ENCODE measurements at regions not wholly inside any gene's neighbourhood (a gene's known extent, or its start where the extent isn't known, plus 50 kb on each side); places are given as distances from the start of the nearest gene placed in this dataset.

- Mint-ChIP-seq H3K9me3 (peaks cover 9% of the 10 kb centered on the region), H3K4me3 (no peak overlapping the region), H3K27ac (no peak overlapping the region), H3K36me3 (ENCODE audit: low read depth) (no peaks in the 10 kb centered on the region), H3K4me1 (ENCODE audit: low read depth) (no peaks in the 10 kb centered on the region), H3K27me3 (ENCODE audit: low read depth) (no peaks in the 10 kb centered on the region)
- no peak for DNase-seq (ENCODE audit: low spot score)
Measured at GRCh38 chr16:48011466-48011865, 144.3 kb downstream of the ABCC12 start.

GRCh38 chr16:48008011-48008525 lies 147.7 kb downstream of the ABCC12 start:
- Mint-ChIP-seq H3K36me3 (ENCODE audit: low read depth) (no peaks in the 10 kb centered on the region), H3K4me3 (no peak overlapping the region), H3K27me3 (ENCODE audit: low read depth) (no peaks in the 10 kb centered on the region), H3K9me3 (peaks cover 9% of the 10 kb centered on the region), H3K4me1 (ENCODE audit: low read depth) (no peaks in the 10 kb centered on the region), H3K27ac (no peak overlapping the region)
- DNase-seq (ENCODE audit: low spot score): no peak

GRCh38 chr16:48004141-48004695 lies 151.6 kb downstream of the ABCC12 start:
- H3K4me1 Mint-ChIP-seq (ENCODE audit: low read depth): no peaks in the 10 kb centered on the region
- H3K27me3 Mint-ChIP-seq (ENCODE audit: low read depth): no peaks in the 10 kb centered on the region
- no peaks in the 10 kb centered on the region for H3K36me3 Mint-ChIP-seq (ENCODE audit: low read depth)
- H3K27ac Mint-ChIP-seq: no peak overlapping the region
- peaks cover 9% of the 10 kb centered on the region for H3K9me3 Mint-ChIP-seq
- H3K4me3 Mint-ChIP-seq: no peak overlapping the region
- no peak for DNase-seq (ENCODE audit: low spot score)

GRCh38 chr16:48003206-48003907 lies 152.4 kb downstream of the ABCC12 start:
- Mint-ChIP-seq H3K4me1 (ENCODE audit: low read depth) (no peaks in the 10 kb centered on the region), H3K36me3 (ENCODE audit: low read depth) (no peaks in the 10 kb centered on the region), H3K27me3 (ENCODE audit: low read depth) (no peaks in the 10 kb centered on the region), H3K9me3 (peaks cover 9% of the 10 kb centered on the region), H3K27ac (no peak overlapping the region), H3K4me3 (no peak overlapping the region)
- DNase-seq (ENCODE audit: low spot score): no peak

GRCh38 chr16:48001324-48001895 lies 154.4 kb downstream of the ABCC12 start:
- Mint-ChIP-seq H3K4me1 (ENCODE audit: low read depth) (no peaks in the 10 kb centered on the region), H3K4me3 (no peak overlapping the region), H3K9me3 (peaks cover 7% of the 10 kb centered on the region), H3K36me3 (ENCODE audit: low read depth) (no peaks in the 10 kb centered on the region), H3K27ac (no peak overlapping the region), H3K27me3 (ENCODE audit: low read depth) (no peaks in the 10 kb centered on the region)
- DNase-seq (ENCODE audit: low spot score): no peak

- Mint-ChIP-seq H3K27me3 (ENCODE audit: low read depth) (no peaks in the 10 kb centered on the region), H3K27ac (no peak overlapping the region), H3K4me1 (ENCODE audit: low read depth) (no peaks in the 10 kb centered on the region), H3K9me3 (peaks cover 5% of the 10 kb centered on the region), H3K4me3 (no peak overlapping the region), H3K36me3 (ENCODE audit: low read depth) (no peaks in the 10 kb centered on the region)
- no peak for DNase-seq (ENCODE audit: low spot score)
Measured at GRCh38 chr16:48000622-48001021, 155.2 kb downstream of the ABCC12 start.

- no peak for DNase-seq (ENCODE audit: low spot score)
- Mint-ChIP-seq H3K36me3 (ENCODE audit: low read depth) (no peaks in the 10 kb centered on the region), H3K27ac (no peak overlapping the region), H3K4me1 (ENCODE audit: low read depth) (no peaks in the 10 kb centered on the region), H3K4me3 (no peak overlapping the region), H3K9me3 (peaks cover 5% of the 10 kb centered on the region), H3K27me3 (ENCODE audit: low read depth) (no peaks in the 10 kb centered on the region)
Measured at GRCh38 chr16:47999595-47999994, 156.2 kb downstream of the ABCC12 start.

GRCh38 chr16:47995354-47995753 lies 160.4 kb downstream of the ABCC12 start:
- Mint-ChIP-seq H3K27ac (no peak overlapping the region), H3K4me1 (ENCODE audit: low read depth) (no peaks in the 10 kb centered on the region), H3K4me3 (no peak overlapping the region), H3K9me3 (no peaks in the 10 kb centered on the region), H3K36me3 (ENCODE audit: low read depth) (no peaks in the 10 kb centered on the region), H3K27me3 (ENCODE audit: low read depth) (no peaks in the 10 kb centered on the region)
- no peak for DNase-seq (ENCODE audit: low spot score)

GRCh38 chr16:47991491-47991890 lies 164.3 kb downstream of the ABCC12 start:
- no peaks in the 10 kb centered on the region for H3K9me3 Mint-ChIP-seq
- no peak for DNase-seq (ENCODE audit: low spot score)
- H3K36me3 Mint-ChIP-seq (ENCODE audit: low read depth): no peaks in the 10 kb centered on the region
- no peak overlapping the region for H3K4me3 Mint-ChIP-seq
- H3K27me3 Mint-ChIP-seq (ENCODE audit: low read depth): no peaks in the 10 kb centered on the region
- no peaks in the 10 kb centered on the region for H3K4me1 Mint-ChIP-seq (ENCODE audit: low read depth)
- no peak overlapping the region for H3K27ac Mint-ChIP-seq

GRCh38 chr16:47990676-47991075 lies 165.1 kb downstream of the ABCC12 start:
- no peaks in the 10 kb centered on the region for H3K27me3 Mint-ChIP-seq (ENCODE audit: low read depth)
- no peaks in the 10 kb centered on the region for H3K9me3 Mint-ChIP-seq
- no peak overlapping the region for H3K4me3 Mint-ChIP-seq

GRCh38 chr16:47987136-47987535 lies 168.7 kb downstream of the ABCC12 start:
- no peak for DNase-seq (ENCODE audit: low spot score)
- Mint-ChIP-seq H3K27me3 (ENCODE audit: low read depth) (no peaks in the 10 kb centered on the region), H3K4me3 (no peak overlapping the region), H3K27ac (no peak overlapping the region), H3K9me3 (no peaks in the 10 kb centered on the region), H3K4me1 (ENCODE audit: low read depth) (no peaks in the 10 kb centered on the region), H3K36me3 (ENCODE audit: low read depth) (no peaks in the 10 kb centered on the region)

More at GRCh38 chr16:47990676-47991075, 165.1 kb downstream of the ABCC12 start:
- Mint-ChIP-seq H3K36me3 (ENCODE audit: low read depth) (no peaks in the 10 kb centered on the region), H3K4me1 (ENCODE audit: low read depth) (no peaks in the 10 kb centered on the region), H3K27ac (no peak overlapping the region)
- DNase-seq (ENCODE audit: low spot score): no peak

GRCh38 chr16:47986031-47986430 lies 169.8 kb downstream of the ABCC12 start:
- no peaks in the 10 kb centered on the region for H3K4me1 Mint-ChIP-seq (ENCODE audit: low read depth)
- no peaks in the 10 kb centered on the region for H3K9me3 Mint-ChIP-seq
- H3K27me3 Mint-ChIP-seq (ENCODE audit: low read depth): no peaks in the 10 kb centered on the region
- H3K4me3 Mint-ChIP-seq: no peak overlapping the region
- H3K36me3 Mint-ChIP-seq (ENCODE audit: low read depth): no peaks in the 10 kb centered on the region
- no peak for DNase-seq (ENCODE audit: low spot score)
- H3K27ac Mint-ChIP-seq: no peak overlapping the region

GRCh38 chr16:47984669-47985068 lies 171.1 kb downstream of the ABCC12 start:
- H3K27ac Mint-ChIP-seq: no peak overlapping the region
- H3K27me3 Mint-ChIP-seq (ENCODE audit: low read depth): no peaks in the 10 kb centered on the region
- H3K4me1 Mint-ChIP-seq (ENCODE audit: low read depth): no peaks in the 10 kb centered on the region
- no peaks in the 10 kb centered on the region for H3K9me3 Mint-ChIP-seq
- H3K36me3 Mint-ChIP-seq (ENCODE audit: low read depth): no peaks in the 10 kb centered on the region
- DNase-seq (ENCODE audit: low spot score): no peak
- no peak overlapping the region for H3K4me3 Mint-ChIP-seq

- no peak overlapping the region for H3K4me3 Mint-ChIP-seq
- no peaks in the 10 kb centered on the region for H3K27me3 Mint-ChIP-seq (ENCODE audit: low read depth)
- H3K27ac Mint-ChIP-seq: no peak overlapping the region
- H3K4me1 Mint-ChIP-seq (ENCODE audit: low read depth): no peaks in the 10 kb centered on the region
- no peaks in the 10 kb centered on the region for H3K36me3 Mint-ChIP-seq (ENCODE audit: low read depth)
- no peak for DNase-seq (ENCODE audit: low spot score)
- H3K9me3 Mint-ChIP-seq: no peaks in the 10 kb centered on the region
Measured at GRCh38 chr16:47983999-47984580, 171.7 kb downstream of the ABCC12 start.
